ENCODE measurements at regions not wholly inside any gene's neighbourhood (a gene's known extent, or its start where the extent isn't known, plus 50 kb on each side); places are given as distances from the start of the nearest gene placed in this dataset.

- DNase-seq = no peak
Measured at GRCh38 chr10:124225467-124226270, 132.3 kb upstream of the CHST15 start.

GRCh38 chr10:124225029-124225466 is 131.7 kb upstream of the CHST15 start:
- no peak for DNase-seq

DNA sequence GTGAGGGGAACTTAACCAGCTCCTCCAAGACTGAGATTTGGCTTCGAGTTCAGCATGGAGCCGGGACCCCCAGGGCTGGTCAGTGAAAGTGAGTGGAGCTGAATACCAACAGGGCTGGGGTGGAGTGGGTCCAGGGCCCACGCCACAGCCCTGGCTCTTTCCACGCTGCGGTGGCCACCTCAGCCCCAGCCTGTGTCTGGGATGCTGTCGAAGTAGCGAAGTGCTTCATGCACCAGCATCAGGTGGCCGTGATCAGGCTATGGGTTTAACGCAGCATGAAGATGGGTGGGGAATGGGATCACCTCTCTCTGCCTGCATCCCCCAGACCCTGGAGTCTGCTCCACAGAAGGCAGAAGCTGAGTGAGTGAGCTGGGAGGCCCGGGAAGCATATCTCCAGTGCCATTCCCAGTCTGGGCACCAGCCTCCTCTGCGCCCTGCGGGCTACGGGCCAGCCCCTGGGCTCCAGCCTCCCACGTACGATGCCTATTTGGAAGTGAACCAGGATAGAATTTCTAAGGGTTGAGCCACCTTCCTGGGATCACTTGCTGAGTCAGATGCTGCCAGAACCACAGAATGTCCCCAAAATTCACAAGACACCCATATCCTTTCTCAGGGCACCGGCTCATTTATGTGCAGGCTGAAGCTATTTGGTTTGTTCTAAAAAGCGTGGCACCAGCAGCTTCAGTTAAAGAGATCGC is 131.1 kb upstream of the CHST15 start:
- no peak for DNase-seq

- no peak for DNase-seq
Measured at GRCh38 chr10:124223711-124224085, 130.3 kb upstream of the CHST15 start.

GRCh38 chr10:124222988-124223710 is 129.8 kb upstream of the CHST15 start:
- no peak for DNase-seq

DNA sequence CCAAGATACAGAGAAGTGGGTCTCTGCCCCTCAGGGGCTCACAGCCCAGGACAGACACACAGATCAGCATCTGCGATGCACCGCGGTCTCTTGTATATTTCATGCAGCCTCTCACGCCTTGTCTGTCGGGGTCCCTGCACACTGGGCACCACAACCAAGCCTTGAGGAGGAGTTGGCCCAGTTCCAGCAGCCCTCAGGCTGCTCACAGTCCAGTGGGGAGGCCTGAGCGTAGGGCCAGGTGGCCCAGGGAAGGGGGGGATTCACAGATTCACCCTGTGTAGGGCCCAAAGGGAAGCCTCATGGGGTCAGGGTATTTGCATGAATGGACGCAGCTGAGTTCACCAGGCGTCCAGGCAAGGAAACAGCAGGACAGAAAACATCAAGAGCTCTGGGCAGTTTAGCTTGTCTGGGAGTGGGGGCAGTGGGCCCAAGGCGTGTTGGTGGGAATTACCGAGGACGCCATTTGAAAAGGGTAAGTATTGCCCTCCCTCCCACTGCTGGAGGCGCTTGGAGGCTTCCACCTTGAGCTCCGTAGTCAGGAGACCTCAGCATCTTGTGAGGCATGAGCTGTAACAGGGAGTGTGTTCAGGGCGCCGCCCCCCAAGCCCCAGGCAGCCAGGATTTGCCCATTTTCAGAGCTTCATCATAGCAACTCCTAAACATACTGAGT is 129.1 kb upstream of the CHST15 start:
- DNase-seq = no peak

GRCh38 chr10:124221356-124222317 is 128.2 kb upstream of the CHST15 start:
- DNase-seq = no peak

GRCh38 chr10:124220971-124221355 is 127.6 kb upstream of the CHST15 start:
- DNase-seq = no peak

GRCh38 chr10:124220547-124220946 is 127.1 kb upstream of the CHST15 start:
- no peak for DNase-seq

DNA sequence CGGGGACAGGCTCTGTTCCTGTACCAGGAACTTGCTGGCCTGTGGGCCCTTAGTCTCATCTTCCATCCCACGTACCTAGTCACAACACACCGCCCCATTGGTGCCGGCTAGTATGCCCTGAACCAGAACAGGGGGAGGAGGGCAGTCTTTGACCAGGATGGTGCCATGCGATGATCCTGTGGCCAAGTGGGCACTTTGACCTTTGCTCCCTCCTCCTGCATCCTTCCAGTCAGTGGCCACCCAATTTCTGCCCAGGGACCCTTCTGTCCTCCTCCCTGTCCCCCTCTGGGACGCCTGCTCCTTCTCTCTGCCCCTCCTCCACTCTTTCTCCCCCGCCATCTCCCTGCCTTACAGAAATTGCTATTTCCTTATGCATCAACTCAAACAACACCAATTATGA is 126.3 kb upstream of the CHST15 start:
- DNase-seq = no peak

- no peak for DNase-seq
Measured at GRCh38 chr10:124219062-124219461, 125.7 kb upstream of the CHST15 start.

- no peak for DNase-seq
Measured at GRCh38 chr10:124217906-124218804, 124.8 kb upstream of the CHST15 start.

DNA sequence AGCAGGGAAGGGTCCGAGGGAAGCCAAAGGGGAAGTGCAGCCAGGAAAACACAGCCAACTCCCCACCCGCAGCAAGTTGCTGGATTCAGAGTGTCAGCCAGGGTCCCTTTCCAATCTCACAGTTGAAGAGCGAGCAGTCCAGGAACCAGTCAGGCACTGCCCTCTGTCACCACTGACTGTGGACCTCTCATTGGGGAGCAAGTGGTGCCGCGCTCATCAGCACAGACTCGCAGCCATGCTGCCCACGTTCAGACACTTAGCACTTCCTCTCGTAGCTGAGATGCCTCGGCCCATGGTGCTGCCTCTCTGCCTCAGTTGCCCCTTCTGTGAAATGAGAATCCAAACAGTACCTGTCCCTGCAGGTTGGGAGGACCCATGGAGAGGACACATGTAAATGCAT is 123.6 kb upstream of the CHST15 start:
- DNase-seq = no peak

GRCh38 chr10:124214610-124215375 is 121.4 kb upstream of the CHST15 start:
- no peak for DNase-seq

DNA sequence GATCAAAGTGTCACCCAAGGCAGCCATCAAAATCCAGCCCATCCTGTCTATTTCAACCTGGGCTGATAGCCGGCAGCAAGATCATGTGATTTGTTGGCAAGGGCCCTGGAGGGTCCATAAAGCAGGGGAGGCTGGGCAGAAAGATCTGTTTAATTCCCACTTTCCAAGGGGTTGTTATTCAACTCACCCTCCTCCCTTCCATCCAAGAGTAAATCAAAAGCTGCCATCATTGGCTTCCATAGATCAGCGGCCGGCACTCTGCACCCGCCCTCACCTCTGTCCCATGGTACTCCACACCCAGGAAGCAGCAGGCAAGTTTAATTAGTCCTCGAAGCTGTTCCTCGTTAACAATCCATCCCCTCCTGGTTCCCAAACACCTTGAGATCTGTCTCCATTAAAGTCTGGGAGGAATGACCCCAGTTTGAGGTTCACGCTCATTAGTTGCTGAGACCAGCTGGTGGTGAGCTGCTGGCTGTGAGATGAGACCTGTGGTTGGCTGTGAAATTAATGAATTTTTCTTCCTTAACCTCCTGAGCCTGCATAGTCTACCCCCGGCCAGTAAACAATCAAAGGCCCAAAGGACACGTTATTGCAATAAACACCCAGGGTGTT is 120.6 kb upstream of the CHST15 start:
- DNase-seq = no peak

DNA sequence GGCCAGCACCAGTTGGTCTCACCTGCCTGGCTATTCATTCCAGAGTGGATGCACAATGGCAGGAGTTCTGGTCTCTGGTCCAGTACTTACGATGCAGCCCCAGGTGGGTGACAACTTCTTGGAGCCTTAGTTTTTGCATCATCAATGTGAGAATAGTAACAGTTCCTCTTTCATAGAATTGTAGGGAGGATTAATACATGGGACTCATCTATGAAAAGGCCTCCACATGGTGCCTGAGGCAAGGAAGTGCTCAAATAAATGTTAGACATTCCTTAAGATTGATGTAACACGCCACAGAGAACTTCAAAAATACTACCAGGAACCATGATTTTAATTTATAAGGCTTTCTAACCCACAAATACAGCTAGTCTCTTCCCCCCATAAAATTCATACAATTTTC is 120.1 kb upstream of the CHST15 start:
- no peak for DNase-seq

- no peak for DNase-seq
Measured at GRCh38 chr10:124212702-124213101, 119.3 kb upstream of the CHST15 start.

GRCh38 chr10:124211921-124212320 is 118.5 kb upstream of the CHST15 start:
- DNase-seq = no peak

DNA sequence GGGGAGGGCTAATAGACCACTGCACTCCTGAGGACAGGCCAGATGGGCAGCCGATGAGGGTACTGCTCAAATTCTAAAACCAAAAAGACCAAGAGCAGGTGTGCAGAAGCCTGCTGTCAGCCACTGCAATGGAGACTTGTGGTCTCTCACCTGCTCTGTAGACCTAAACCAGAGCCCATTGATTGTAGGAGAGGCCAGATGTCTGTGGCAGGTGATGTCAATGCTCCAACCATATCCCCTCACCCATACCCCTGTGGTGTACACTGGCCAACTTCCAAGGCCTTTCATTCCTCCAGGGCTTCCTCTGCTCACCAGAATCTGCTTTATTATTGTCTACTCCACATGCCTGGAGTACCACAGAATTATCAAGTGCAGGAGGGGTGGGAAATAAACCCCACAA is 116.9 kb upstream of the CHST15 start:
- DNase-seq = no peak

GRCh38 chr10:124207391-124207790 is 114.0 kb upstream of the CHST15 start:
- DNase-seq = no peak
